ENCODE measurements at regions not wholly inside any gene's neighbourhood (a gene's known extent, or its start where the extent isn't known, plus 50 kb on each side); places are given as distances from the start of the nearest gene placed in this dataset.

DNA sequence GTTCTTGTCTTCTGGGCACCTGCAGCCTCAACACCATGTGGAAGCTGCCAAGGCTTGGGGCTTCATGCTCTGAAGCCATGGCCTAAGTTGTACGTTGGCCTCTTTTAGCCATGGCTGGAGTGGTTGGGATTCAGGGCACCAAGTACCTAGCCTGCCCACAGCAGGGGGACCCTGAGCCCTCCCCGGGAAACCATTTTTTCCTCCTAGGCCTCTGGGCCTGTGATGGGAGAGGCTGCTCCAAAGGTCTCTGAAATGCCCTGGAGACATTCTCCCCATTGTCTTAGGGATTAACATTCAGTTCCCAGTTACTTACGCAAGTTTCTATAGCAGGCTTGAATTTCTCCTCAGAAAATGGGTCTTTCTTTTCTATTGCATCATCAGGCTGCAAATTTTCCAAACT is 269.3 kb downstream of the NAP1L3 start:
- TF ChIP-seq CTCF (IDR thresholded peaks at IDR 0.05) (no peak), POLR2A (IDR thresholded peaks at IDR 0.05) (no peak)
